ENCODE measurements at regions not wholly inside any gene's neighbourhood (a gene's known extent, or its start where the extent isn't known, plus 50 kb on each side); places are given as distances from the start of the nearest gene placed in this dataset.
"Not testable (repeated sequence)": the region's sequence is repeated elsewhere in the genome, so short reads cannot be mapped to it uniquely, and the experiment has no call there.

DNA sequence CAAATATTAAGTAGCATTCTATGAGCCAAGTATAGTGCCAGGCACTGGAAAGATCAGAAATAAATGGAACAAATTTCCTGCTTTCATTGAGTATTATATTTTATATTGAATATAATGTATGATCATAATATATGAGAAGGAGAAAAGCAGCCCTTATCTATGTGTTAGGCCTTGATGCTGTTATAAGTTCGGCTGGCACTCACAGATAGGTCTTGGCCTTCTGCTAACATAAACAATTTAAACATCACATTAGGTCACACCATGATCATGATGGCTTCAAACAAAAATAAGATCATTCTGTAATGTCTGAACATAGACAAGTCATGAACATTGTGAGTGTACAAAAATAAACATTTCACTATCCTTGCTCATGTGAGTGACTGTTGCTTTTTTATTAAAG, 584.0 kb upstream of the ZNF385D start:
- no peak for DNase-seq

- DNase-seq, result no peak
These were observed 598.3 kb upstream of the ZNF385D start for GRCh38 chr3:22349215-22349851.

DNA sequence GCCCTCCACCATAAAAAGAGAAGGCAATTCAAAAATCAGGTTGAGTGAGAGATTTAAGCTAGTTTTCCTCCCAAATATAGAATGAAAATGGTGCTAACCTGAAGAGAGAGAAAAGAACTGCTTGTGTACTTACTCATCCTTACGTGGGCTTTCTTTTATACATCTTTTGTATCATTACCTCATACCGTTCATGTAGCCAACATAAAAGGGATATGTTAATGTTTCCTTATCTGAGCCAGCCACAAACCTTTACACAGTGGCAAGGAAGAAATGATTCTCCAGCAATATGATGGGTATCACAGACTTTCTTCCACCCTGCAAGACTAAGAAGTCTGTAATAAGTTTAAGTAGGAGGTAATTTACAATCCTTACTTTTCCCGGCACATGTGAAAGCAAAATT, 600.8 kb upstream of the ZNF385D start:
- no peak for DNase-seq

DNA sequence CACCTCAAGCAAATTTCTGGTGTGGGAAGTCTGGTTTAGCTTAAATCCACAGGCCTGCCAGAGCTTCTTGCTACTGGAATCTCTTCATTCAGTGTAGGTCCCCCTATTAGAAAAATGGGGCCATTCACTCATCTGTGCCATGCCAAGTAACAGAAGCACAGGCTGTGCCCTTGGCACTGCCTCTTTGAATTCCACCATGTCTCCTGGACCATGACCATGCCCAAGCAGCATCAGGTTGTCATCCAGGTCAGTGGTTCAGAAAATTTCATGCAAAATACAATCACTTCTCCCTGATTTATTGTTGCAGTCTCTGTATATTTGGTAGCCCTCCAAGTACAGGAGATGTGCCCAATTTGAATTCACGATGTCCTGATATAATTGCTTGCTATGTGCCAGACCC, 602.1 kb upstream of the ZNF385D start:
- DNase-seq, result no peak

GRCh38 chr3:22358334-22358733, 607.3 kb upstream of the ZNF385D start:
- DNase-seq, result no peak

DNA sequence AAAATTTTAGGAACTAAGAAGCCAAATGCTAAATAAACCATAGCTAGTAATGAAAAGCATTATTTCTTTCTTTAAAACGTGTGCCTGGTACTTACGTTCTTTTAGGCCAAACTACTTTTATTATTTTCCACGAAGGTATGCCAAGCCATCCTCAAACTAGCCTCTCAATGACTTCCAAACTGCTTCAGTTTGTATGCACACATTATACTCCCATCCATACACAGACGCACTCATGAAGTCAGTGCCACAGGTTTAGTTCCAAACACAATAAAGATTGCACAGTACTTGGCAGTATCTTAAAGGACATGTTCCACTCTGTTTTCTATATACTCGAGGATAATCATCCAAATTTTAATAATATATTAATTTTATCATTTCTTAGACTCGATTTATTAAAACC, 609.2 kb upstream of the ZNF385D start:
- DNase-seq, result no peak

DNA sequence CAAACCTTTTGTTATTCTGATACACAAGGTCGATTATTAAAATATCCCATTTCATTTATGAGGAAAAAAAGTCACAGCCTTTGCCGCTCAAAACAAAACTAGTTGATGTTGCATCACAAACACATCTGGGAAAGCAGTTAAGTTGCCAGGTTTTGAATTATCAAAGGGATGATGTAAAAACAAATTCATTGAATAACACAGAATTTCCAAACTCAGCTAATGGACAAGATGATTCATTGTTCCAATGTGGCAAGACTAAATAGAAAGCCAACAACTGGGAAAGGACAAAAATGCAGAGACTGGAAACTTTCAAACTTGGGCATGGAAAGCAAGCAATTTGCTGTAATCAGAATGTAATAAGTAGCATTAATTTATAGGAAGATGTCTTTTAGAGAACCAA, 610.0 kb upstream of the ZNF385D start:
- no peak for DNase-seq

- DNase-seq, result no peak
These were observed 610.5 kb upstream of the ZNF385D start for GRCh38 chr3:22361521-22361920.

GRCh38 chr3:22364851-22365250, 613.8 kb upstream of the ZNF385D start:
- DNase-seq, result no peak

- no peak for DNase-seq
These were observed 615.8 kb upstream of the ZNF385D start for GRCh38 chr3:22366781-22367180.

DNA sequence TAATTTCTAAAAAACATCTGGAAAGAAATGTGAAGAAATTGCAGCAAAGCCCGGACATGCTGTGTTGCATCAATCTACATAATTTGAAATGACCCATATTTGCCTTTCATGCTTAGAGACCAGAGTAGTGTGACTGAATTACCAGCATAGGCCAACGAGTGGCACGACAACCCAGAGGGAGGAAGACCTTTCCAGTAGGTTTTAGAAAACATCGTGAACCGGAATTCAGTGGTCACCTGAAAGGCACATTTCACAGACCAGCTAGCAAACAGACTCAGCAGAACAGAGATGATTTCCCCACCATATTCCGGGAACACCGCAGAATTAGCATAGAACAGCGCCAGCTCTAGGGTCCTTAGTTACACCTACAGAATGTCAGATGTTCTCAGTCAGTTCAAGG, 620.0 kb upstream of the ZNF385D start:
- no peak for DNase-seq

- DNase-seq, result no peak
These were observed 620.7 kb upstream of the ZNF385D start for GRCh38 chr3:22371607-22372291.

GRCh38 chr3:22372292-22373062, 621.5 kb upstream of the ZNF385D start:
- peak; percentile 74 for DNase-seq

DNA sequence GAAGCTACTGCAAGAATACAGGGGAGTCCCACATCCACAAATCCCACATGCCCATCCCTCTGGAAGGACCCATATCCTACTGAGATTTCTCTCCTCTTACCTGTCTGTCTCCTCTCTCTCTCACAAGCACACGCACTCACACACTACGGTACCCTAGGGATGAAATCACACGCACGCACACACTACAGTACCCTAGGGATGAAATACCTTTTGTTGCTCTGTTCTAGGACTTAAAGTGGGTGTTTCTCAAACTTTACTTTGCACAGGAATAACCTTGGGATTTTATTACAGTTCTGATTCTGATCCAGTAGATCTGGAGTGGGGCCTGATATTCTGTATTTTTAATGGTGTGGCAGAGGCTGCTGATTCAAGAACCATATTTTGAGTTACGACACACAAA, 622.2 kb upstream of the ZNF385D start:
- no peak for DNase-seq

GRCh38 chr3:22373827-22374226, 622.8 kb upstream of the ZNF385D start:
- no peak for DNase-seq

- DNase-seq, result no peak
These were observed 626.4 kb upstream of the ZNF385D start for GRCh38 chr3:22377421-22377820.

DNA sequence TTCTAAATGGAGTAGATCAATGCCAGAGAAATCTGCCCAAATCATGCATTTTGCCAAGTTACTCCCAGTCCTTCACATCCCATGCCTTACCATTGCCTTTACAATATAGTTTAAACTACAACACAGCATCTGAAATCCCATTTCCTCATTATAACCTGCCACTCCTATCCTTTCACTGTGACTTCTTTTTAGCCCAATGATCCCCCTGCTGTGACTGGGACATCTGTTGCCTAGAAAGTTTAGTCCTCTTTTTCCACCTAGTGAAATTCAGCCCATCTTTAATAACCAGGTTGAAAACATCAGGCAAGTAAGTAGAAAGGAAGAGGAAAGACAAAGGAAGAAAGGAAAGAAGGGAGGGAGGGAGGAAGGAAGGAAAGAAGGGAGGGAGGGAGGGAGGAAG, 627.9 kb upstream of the ZNF385D start:
- no peak for DNase-seq

DNA sequence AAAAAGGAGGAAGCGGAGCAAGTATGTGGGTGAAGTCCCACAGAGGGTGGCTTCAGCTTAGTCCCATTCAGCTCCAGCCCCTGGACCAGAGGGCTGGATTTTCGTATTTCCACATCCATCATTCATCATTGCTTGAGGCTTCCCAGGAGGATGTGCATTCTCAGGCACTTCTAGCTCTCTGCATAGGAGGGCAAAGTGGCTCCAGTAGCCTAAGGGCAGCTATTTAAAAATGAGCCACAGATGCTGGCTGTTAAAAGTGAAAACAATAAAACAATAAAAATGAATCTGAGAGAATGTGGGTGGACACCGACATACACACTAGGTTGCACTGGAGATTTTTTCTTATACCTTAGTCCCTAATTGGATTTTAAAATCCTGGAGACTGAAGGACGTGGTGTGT, 629.2 kb upstream of the ZNF385D start:
- no peak for DNase-seq

GRCh38 chr3:22381564-22381963, 630.6 kb upstream of the ZNF385D start:
- not testable (repeated sequence) for DNase-seq

GRCh38 chr3:22383285-22383684, 632.3 kb upstream of the ZNF385D start:
- DNase-seq, result no peak

DNA sequence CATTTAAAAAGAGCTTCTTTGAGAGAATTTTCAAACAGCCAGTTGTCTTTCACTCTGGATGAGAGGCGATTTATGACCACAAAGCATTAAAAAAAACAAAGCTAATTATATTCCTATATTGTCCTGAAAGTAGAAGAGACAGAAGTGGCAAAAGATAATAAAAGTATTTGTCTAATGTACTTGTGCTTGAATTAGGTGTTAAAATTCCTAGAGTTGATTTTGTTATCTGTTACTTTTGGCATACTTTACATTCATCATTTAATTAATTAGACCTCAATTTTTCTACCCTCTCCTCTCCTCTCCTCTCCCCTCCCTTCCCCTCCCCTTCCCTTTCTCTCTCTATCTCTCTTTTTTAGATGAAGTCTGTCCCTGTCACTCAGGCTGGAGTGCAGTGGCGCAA, 635.1 kb upstream of the ZNF385D start:
- DNase-seq, result no peak

DNA sequence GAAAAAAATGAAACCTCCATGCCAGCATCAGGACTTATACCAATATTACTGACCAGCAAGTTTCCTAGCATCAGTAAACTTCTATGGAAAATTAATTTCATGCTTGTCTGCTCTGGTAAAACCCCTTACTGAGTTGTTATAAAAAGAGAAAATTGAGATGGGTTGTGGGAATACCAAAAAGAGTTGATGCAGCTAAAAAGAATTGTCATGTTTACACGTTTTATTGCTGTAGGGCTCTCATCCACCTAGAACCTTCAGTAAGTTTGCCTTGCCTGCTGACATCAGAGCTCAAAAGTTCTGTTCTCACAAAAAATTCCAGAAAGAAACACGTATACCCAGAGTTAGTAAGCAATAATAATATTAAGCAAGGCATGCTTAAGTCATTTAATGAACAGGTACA, 641.3 kb upstream of the ZNF385D start:
- DNase-seq, result no peak

DNA sequence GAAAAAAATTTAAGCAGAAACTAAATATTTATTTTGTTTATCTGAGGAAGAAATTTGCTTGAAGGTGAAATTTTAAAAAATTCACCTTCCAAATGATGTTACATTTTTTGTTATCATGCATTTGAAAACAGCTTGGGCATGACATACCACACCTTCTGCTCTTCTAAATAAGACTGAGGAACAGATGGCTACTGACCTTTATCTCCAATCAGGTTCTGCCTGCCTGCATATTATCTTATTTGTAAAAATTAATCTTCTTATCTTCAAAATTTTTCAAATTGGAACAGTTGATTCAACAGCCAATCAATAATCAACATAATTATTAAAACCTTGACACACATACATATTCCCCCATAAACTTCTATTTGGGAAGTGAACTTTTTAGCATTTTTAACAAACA, 641.8 kb upstream of the ZNF385D start:
- DNase-seq, result no peak

GRCh38 chr3:22399566-22399965, 648.6 kb upstream of the ZNF385D start:
- DNase-seq, result no peak

Measured in islet precursor cell (in vitro differentiated cells).